ENCODE measurements at regions not wholly inside any gene's neighbourhood (a gene's known extent, or its start where the extent isn't known, plus 50 kb on each side); places are given as distances from the start of the nearest gene placed in this dataset.

DNA sequence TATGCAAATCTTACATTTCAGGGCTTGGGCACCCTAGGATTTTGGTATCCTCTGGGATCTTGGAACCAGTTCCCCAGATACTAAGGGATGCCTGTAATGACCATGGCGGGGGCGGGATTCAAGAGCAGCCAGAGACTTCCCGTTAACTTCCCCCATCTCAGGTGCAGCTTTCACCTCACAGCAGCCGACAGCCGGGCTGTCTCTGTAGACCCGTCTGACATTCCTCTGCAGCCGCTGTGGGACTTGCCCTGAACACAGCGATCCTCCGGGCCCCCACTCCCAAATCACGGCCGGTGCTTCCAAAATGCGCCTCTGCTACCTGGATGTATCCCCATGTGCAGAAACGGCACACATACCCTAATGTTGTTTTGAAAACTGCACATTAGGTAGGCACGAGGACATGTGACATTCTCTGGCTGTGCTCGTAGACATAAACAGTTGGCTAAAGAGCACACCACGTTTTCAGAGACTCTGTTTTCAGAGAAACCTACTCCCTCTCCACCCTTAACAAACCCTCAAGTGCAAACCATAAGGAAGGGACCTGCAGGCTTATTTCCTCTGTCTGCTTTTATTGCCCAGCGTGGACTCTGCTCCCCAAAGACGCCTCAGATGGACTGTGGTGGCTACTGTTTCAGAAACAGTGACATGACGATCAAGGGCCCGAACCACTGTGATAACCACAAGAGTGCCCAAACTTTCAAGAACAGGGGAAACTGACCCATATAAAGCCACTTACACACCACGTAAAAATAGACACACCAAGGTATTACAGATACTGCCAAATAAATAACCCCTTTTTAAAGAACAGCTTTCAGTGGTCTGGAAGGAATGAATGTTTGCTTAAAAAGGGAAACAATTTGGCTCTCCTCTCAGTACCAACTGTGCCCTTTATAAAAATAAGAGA lies 72.9 kb upstream of the FOXC1 start:
- no peak for TF ChIP-seq SP1 (IDR thresholded peaks at IDR 0.05)
- no peak for TF ChIP-seq CTBP1 (IDR thresholded peaks at IDR 0.05; ENCODE audit: borderline replicate concordance)
- no peak for TF ChIP-seq FOXK2 (IDR thresholded peaks at IDR 0.05)
- no peak for TF ChIP-seq BHLHE40 (IDR thresholded peaks at IDR 0.05; ENCODE audit: borderline replicate concordance)
- no peak for TF ChIP-seq ELF4 (IDR thresholded peaks at IDR 0.05)
- no peak for TF ChIP-seq ZNF384 (IDR thresholded peaks at IDR 0.05)
- TF ChIP-seq PKNOX1 (IDR thresholded peaks at IDR 0.05), result no peak
- no peak for TF ChIP-seq ARNT (IDR thresholded peaks at IDR 0.05)
- no peak for TF ChIP-seq FOXA1 (IDR thresholded peaks at IDR 0.05)
- TF ChIP-seq NFRKB (IDR thresholded peaks at IDR 0.05), result no peak
- no peak for TF ChIP-seq HDGF (IDR thresholded peaks at IDR 0.05; ENCODE audit: borderline replicate concordance)
- TF ChIP-seq FOXM1 (IDR thresholded peaks at IDR 0.05; ENCODE audit: borderline replicate concordance), result no peak
- no peak for TF ChIP-seq TARDBP (IDR thresholded peaks at IDR 0.05)
- no peak for TF ChIP-seq SUZ12 (IDR thresholded peaks at IDR 0.05)
